Uterus (tissue), 2 donors: ENCODE measurements at regions not wholly inside any gene's neighbourhood (a gene's known extent, or its start where the extent isn't known, plus 50 kb on each side); places are given as distances from the start of the nearest gene placed in this dataset.

ENCODE experiments used
- CTCF ChIP-seq, 4 experiments: fragments of 200-600 bp in 2 of 4; fragments of 450-650 bp in 2 of 4; sonication (generic) in 2 of 4; IDR thresholded peaks; one replicate each; pipeline ENCODE4 v1.5.1; 2016 to 2019; ENCODE audit warnings: antibody characterized with exemption in 4 of 4, mild to moderate bottlenecking in 2 of 4, moderate library complexity in 1 of 4
- POLR2A ChIP-seq, 2 donors: fragments of 450-650 bp; IDR thresholded peaks; one replicate each; pipeline ENCODE4 v1.6.1; 2016; ENCODE audit warnings: antibody characterized with exemption in 2 of 2, mild to moderate bottlenecking in 1 of 2, moderate library complexity in 1 of 2

- TF ChIP-seq CTCF (IDR thresholded peaks at IDR 0.05) (no peak), POLR2A (IDR thresholded peaks at IDR 0.05) (no peak)
Observed at GRCh38 chr9:38232895-38233294, 159.6 kb upstream of the ALDH1B1 start.
